Heart left ventricle (tissue), 13 donors: ENCODE measurements at regions not wholly inside any gene's neighbourhood (a gene's known extent, or its start where the extent isn't known, plus 50 kb on each side); places are given as distances from the start of the nearest gene placed in this dataset.

Experiments
- CTCF ChIP-seq, 12 donors: fragments of 200-600 bp; sonication (generic) in 4 of 12; IDR thresholded peaks; one replicate each; pipeline versions ENCODE4 v1.5.0 to v1.8.0; 2018 to 2022; ENCODE audit warnings: antibody characterized with exemption in 12 of 12, mild to moderate bottlenecking in 5 of 12
- POLR2A ChIP-seq, 2 donors: fragments of 450-650 bp; IDR thresholded peaks; one replicate each; pipeline ENCODE4 v1.6.1; 2017; ENCODE audit warnings: antibody characterized with exemption in 2 of 2, mild to moderate bottlenecking in 2 of 2, moderate library complexity in 2 of 2
- donor health status: ischemic (EF 13 %, LVEDD 7.1; RV severe dilation, severe dysfunction).
- donor health status: DM: no; HTN: yes; CAD: no.
- donor health status: DM: no; HTN: no; CAD: no.
- donor health status: ischemic (EF 25% LVEDD 6.9; RV normal size, moderate dysfunction).
- donor health status: ischemic (EF 25% LVEDD 5.7; RV mildly dilated, moderate dysfunction).
- donor health status: ischemic (EF 35%, LVEDD 5.7; RV mildly dilated, moderate dysfunction).
- donor health status: nonischemic (EF 11% LVEDD 7.7; RV severe dilation, severe dysfunction).
- donor health status: DM: yes; HTN: yes; CAD: no.
- donor health status: PGD.
- donor health status: ischemic (EF 29% LVEDD 5.4; RV normal size, mild dysfunction).
- donor health status: nonischemic (EF 23%, LVEDD 6.1; RV moderate dilation, normal function).

- TF ChIP-seq POLR2A (IDR thresholded peaks at IDR 0.05) (no peak), CTCF (IDR thresholded peaks at IDR 0.05) (no peak)
These were observed 858.4 kb upstream of the POU3F4 start for GRCh38 chrX:82649645-82650044.
